ENCODE measurements at regions not wholly inside any gene's neighbourhood (a gene's known extent, or its start where the extent isn't known, plus 50 kb on each side); places are given as distances from the start of the nearest gene placed in this dataset.

DNA sequence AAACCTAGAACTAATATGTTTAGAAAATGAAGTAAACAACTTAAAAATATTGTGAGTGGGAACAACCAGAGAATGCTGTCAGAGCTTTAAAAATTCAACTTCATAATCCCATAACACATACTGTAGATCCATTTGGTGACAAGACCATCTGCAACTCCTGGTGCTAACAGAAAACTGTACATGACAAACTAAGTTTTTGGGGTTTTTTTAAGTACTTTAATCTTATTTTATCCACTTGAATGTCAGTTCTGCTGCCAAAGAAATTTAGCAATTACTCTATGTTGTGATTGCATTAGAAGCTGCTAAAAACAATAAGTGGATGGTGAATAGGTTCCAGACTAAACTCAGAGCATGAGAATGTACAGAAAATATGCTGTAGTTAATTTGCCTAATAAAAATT lies 345.4 kb downstream of the COL12A1 start:
- Histone ChIP-seq H3K9ac (ENCODE audit: low read length) (no peak overlapping the region), H3K4me3 (ENCODE audit: control extremely low read depth in 1 of 5, extremely low read depth in 1 of 5, insufficient read depth in 1 of 5, low read depth in 2 of 5, low read length in 4 of 5) (no peak overlapping the region), H3K4me2 (replicated peaks; ENCODE audit: low read depth, low read length, poor library complexity, severe bottlenecking) (no peak overlapping the region), H3K4me1 (ENCODE audit: control insufficient read depth in 2 of 2, insufficient read depth in 2 of 2, low read length in 2 of 2) (no peaks in the 10 kb centered on the region), H4K20me1 (ENCODE audit: control insufficient read depth, insufficient read depth, low read length, poor library complexity, severe bottlenecking) (no peaks in the 10 kb centered on the region), H3K27me3 (replicated peaks in 1 of 4; ENCODE audit: control extremely low read depth in 1 of 4, control insufficient read depth in 3 of 4, insufficient read depth in 4 of 4, low read length in 3 of 4) (no peaks in the 10 kb centered on the region), H3K9me3 (ENCODE audit: control extremely low read depth in 1 of 3, control insufficient read depth in 2 of 3, insufficient read depth in 1 of 3, low read length in 2 of 3) (no peaks in the 10 kb centered on the region), H2AFZ (ENCODE audit: insufficient read depth, low read depth, low read length, poor library complexity, severe bottlenecking) (no peak overlapping the region), H3K27ac (ENCODE audit: low read length in 2 of 2) (no peak overlapping the region), H3K79me2 (ENCODE audit: control insufficient read depth, insufficient read depth, low read length) (no peaks in the 10 kb centered on the region), H3K36me3 (replicated peaks in 1 of 2; ENCODE audit: control extremely low read depth in 1 of 2, control insufficient read depth in 1 of 2, extremely low read depth in 1 of 2, insufficient read depth in 2 of 2, low read length in 1 of 2) (no peaks in the 10 kb centered on the region)
- ChIA-PET CTCF (no interaction called here), POLR2A (no interaction called here)
- H3K4me3 Mint-ChIP-seq = no peak overlapping the region
- H3K4me1 Mint-ChIP-seq = no peaks in the 10 kb centered on the region
- intact Hi-C loops (cut with micrococcal nuclease) = no loop called here
- H3K27ac Mint-ChIP-seq = no peak overlapping the region
- H3K9me3 Mint-ChIP-seq (ENCODE audit: insufficient read depth) = no peaks in the 10 kb centered on the region
- DNase-seq (no peak), ATAC-seq (ENCODE audit: low read depth) (no peak)
- no peak for TF ChIP-seq EZH2 (IDR thresholded peaks at IDR 0.05; ENCODE audit: borderline replicate concordance, insufficient read depth, low read depth, low read length, poor library complexity, severe bottlenecking)
- TF ChIP-seq, protein P1, sequence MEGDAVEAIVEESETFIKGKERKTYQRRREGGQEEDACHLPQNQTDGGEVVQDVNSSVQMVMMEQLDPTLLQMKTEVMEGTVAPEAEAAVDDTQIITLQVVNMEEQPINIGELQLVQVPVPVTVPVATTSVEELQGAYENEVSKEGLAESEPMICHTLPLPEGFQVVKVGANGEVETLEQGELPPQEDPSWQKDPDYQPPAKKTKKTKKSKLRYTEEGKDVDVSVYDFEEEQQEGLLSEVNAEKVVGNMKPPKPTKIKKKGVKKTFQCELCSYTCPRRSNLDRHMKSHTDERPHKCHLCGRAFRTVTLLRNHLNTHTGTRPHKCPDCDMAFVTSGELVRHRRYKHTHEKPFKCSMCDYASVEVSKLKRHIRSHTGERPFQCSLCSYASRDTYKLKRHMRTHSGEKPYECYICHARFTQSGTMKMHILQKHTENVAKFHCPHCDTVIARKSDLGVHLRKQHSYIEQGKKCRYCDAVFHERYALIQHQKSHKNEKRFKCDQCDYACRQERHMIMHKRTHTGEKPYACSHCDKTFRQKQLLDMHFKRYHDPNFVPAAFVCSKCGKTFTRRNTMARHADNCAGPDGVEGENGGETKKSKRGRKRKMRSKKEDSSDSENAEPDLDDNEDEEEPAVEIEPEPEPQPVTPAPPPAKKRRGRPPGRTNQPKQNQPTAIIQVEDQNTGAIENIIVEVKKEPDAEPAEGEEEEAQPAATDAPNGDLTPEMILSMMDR (IDR thresholded peaks at IDR 0.05) = no peak
- no peaks in the 10 kb centered on the region for H3K27me3 Mint-ChIP-seq

DNA sequence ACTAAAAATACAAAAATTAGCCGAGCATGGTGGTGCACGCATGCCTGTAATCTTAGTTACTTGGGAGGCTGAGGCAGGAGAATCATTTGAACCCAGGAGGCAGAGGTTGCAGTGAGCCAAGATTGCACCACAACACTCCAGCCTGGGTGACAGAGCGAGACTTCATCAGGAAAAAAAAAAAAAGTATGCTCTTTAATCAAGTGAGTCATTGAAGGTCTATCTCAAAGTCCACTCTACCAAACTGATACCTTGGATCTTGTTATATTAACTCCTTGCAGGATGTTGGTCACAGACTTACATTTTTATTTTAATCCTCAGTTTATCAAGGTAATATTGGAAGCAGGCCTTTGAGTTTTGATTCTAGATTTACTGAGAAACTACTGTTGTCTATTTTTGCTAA lies 348.7 kb downstream of the COL12A1 start:
- H3K4me1 ChIP-seq (ENCODE audit: control insufficient read depth in 2 of 2, insufficient read depth in 2 of 2, low read length in 2 of 2) = no peaks in the 10 kb centered on the region
- no peaks in the 10 kb centered on the region for H3K36me3 ChIP-seq (replicated peaks in 1 of 2; ENCODE audit: control extremely low read depth in 1 of 2, control insufficient read depth in 1 of 2, extremely low read depth in 1 of 2, insufficient read depth in 2 of 2, low read length in 1 of 2)
- H3K4me2 ChIP-seq (replicated peaks; ENCODE audit: low read depth, low read length, poor library complexity, severe bottlenecking) = no peak overlapping the region
- ATAC-seq (ENCODE audit: low read depth) (no peak), DNase-seq (no peak)
- no peak for TF ChIP-seq EZH2 (IDR thresholded peaks at IDR 0.05; ENCODE audit: borderline replicate concordance, insufficient read depth, low read depth, low read length, poor library complexity, severe bottlenecking)
- TF ChIP-seq, protein P1 (IDR thresholded peaks at IDR 0.05) = no peak
- Mint-ChIP-seq H3K27ac (no peak overlapping the region), H3K4me3 (no peak overlapping the region), H3K4me1 (no peaks in the 10 kb centered on the region), H3K27me3 (no peaks in the 10 kb centered on the region), H3K9me3 (ENCODE audit: insufficient read depth) (no peaks in the 10 kb centered on the region)
- ChIA-PET CTCF (no interaction called here), POLR2A (no interaction called here)
- WGBS (ENCODE audit: insufficient coverage) = no CpG with 5 or more reads among the region's 3 CpGs
- no peaks in the 10 kb centered on the region for H3K79me2 ChIP-seq (ENCODE audit: control insufficient read depth, insufficient read depth, low read length)
- intact Hi-C loops (cut with micrococcal nuclease) = no loop called here
- no peak overlapping the region for H3K4me3 ChIP-seq (ENCODE audit: control extremely low read depth in 1 of 5, extremely low read depth in 1 of 5, insufficient read depth in 1 of 5, low read depth in 2 of 5, low read length in 4 of 5)
- H3K27ac ChIP-seq (ENCODE audit: low read length in 2 of 2) = no peak overlapping the region
- no peak overlapping the region for H2AFZ ChIP-seq (ENCODE audit: insufficient read depth, low read depth, low read length, poor library complexity, severe bottlenecking)
- H3K9ac ChIP-seq (ENCODE audit: low read length) = no peak overlapping the region
- H3K27me3 ChIP-seq (replicated peaks in 1 of 4; ENCODE audit: control extremely low read depth in 1 of 4, control insufficient read depth in 3 of 4, insufficient read depth in 4 of 4, low read length in 3 of 4) = no peaks in the 10 kb centered on the region
- H4K20me1 ChIP-seq (ENCODE audit: control insufficient read depth, insufficient read depth, low read length, poor library complexity, severe bottlenecking) = no peaks in the 10 kb centered on the region
- H3K9me3 ChIP-seq (ENCODE audit: control extremely low read depth in 1 of 3, control insufficient read depth in 2 of 3, insufficient read depth in 1 of 3, low read length in 2 of 3) = no peaks in the 10 kb centered on the region
